NCI-H526 (cell line): ENCODE measurements at regions not wholly inside any gene's neighbourhood (a gene's known extent, or its start where the extent isn't known, plus 50 kb on each side); places are given as distances from the start of the nearest gene placed in this dataset.
"Not testable (repeated sequence)": the region's sequence is repeated elsewhere in the genome, so short reads cannot be mapped to it uniquely, and the experiment has no call there.

Experiments
- DNase-seq, 2 experiments: peaks; one replicate each; lab custom pipeline; 2025; lab: John Stamatoyannopoulos, UW

- no peak for DNase-seq
These were observed 157.9 kb downstream of the UQCRFS1 start for GRCh38 chr19:29054886-29055675.

- no peak for DNase-seq
These were observed 164.1 kb downstream of the UQCRFS1 start for GRCh38 chr19:29048873-29049272.

DNA sequence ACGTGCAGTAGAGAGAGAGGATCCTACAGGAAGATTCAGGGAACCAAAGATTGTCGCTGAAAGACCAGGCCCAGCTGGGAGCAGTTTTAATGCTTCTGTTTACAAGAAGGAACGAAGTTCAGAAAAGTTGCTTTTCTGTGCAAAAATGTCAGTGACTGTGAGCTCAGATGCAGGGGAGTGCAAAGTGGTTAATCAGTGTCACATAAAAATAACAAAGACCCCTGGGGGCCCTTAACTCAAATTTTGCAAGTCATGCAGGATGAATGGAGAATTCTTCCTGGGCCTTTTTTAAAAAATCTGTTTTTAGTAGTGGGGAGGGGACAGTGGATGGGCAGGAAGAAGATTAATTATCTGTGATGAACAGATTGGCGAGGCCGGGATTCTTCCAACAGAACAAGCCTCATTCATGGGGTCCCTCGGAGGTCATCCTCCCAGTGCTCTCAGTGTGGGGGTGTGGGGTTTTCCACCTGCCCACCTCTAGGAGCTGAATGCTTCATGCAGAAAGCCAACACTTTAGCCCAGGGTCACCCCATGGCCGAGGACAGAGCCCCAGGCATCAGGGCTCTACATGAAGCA lies 167.2 kb downstream of the UQCRFS1 start:
- no peak for DNase-seq

DNA sequence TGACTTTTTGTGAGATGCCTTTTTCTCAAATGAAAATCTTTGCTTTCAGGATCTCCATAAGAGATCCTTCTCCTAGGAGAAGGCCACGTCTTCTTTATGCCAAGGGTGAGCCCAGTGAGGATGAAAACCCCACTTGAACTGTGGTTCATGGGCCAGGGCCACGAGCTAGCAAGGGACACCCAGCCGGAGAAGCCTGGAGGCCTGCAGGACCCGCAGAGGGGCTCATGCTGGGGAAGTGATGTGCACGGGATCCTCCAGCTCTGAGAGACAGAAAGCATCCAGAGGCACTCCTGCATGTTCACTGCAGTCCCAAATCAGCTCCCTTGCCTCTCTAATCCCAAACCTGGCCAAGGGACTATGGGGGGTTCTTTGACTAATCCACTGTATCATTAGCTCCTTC lies 168.9 kb downstream of the UQCRFS1 start:
- DNase-seq = no peak

GRCh38 chr19:29042450-29042849 lies 170.5 kb downstream of the UQCRFS1 start:
- no peak for DNase-seq

GRCh38 chr19:29040951-29041350 lies 172.0 kb downstream of the UQCRFS1 start:
- DNase-seq = peak; percentile 87 to 93

- peak in 1 of 2 experiments; percentile 18 for DNase-seq
These were observed 172.7 kb downstream of the UQCRFS1 start for GRCh38 chr19:29040292-29040691.

DNA sequence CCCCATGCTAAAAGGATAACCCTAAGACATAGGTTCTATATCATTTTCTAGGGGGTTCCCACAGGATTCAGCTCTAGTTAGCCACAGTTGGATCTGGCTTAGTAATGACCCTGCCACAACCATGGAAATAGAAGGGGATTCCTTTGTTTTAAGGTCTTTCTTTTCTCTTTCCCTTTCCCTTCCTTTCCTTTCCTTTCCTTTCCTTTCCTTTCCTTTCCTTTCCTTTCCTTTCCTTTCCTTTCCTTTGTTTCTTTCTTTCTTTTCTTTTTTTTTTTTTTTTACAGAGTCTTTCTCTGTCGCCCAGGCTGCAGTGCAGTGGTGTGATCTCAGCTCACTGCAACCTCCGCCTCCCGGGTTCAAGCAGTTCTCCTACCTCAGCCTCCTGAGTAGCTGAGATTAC lies 173.9 kb downstream of the UQCRFS1 start:
- not testable (repeated sequence) for DNase-seq

- DNase-seq = no peak
These were observed 181.7 kb downstream of the UQCRFS1 start for GRCh38 chr19:29031216-29031615.

DNA sequence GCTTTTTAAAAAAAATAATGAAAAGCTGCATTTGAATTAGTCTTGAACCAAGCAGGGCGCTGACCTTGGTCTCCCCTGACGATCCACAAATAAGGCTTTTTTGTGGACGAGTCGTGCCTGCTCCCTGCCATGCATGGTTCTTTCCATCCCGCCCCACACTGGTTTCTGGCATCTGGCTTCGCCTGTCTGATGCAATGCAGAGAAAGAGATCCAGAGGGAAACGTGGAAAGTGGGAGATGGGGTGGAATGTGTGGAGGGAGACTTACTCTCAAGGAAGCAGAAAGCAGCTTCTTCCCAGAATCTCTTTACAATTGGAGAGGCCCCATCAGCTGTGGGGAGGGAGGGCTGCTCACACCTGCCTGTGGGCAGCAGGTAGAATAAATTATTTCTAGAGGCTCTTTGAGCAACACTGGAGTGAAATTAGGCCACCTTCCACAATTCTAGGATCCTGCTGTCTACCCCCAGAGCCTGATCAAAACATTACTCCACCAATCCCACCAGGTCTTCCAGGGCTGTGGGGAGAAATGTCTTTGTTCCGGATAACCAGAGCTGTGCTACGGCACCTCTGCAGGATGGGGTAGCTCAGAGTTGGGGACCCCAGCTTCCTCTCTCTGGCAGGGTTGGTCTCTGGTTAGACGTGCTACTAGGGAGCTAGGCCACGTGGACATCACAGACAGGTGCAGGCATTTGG lies 183.5 kb downstream of the UQCRFS1 start:
- no peak for DNase-seq

GRCh38 chr19:29022599-29022998 lies 190.4 kb downstream of the UQCRFS1 start:
- no peak for DNase-seq

DNA sequence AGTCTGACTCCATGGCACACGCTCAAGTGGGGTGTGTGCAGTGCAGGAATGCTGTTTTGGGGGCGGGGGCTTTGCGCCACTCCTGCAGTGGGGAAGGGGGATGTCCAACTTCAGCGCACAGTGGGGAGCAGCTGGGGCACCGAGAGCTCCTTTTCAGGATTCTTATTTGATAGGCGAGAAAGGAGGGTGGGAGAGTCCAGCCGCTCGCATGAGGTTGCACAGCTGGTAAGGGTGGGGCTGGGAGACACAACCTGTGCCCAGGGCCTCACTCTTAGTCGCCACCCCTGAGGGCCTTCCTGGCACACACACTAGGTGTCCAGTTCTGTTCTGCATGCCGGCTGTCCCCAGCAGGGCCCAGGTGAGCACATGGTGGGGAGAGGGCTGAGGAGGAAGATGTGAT lies 190.8 kb downstream of the UQCRFS1 start:
- no peak for DNase-seq

GRCh38 chr19:29021232-29021916 lies 191.6 kb downstream of the UQCRFS1 start:
- no peak for DNase-seq

DNA sequence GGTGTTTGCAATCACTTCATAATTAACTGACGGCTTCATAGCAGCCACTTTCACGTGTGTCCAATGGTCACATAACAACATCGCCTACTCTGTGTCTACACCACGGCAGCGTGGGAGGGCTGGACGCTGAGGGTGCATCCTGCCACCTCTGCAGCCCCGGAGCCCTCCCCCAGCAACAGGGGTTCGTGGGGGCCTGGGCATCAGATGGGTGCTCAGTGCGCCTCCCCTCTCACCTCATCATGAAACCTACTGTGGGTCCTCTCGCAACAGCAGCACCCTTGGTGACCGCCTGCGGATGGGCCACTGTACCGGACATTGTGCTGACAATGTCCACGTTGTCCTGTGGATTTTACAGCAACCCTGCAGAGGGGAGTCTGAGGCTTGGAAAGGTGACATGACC lies 193.5 kb downstream of the UQCRFS1 start:
- no peak for DNase-seq

GRCh38 chr19:29018542-29018941 lies 194.4 kb downstream of the UQCRFS1 start:
- DNase-seq = no peak

GRCh38 chr19:29017788-29018187 lies 195.2 kb downstream of the UQCRFS1 start:
- DNase-seq = no peak

DNA sequence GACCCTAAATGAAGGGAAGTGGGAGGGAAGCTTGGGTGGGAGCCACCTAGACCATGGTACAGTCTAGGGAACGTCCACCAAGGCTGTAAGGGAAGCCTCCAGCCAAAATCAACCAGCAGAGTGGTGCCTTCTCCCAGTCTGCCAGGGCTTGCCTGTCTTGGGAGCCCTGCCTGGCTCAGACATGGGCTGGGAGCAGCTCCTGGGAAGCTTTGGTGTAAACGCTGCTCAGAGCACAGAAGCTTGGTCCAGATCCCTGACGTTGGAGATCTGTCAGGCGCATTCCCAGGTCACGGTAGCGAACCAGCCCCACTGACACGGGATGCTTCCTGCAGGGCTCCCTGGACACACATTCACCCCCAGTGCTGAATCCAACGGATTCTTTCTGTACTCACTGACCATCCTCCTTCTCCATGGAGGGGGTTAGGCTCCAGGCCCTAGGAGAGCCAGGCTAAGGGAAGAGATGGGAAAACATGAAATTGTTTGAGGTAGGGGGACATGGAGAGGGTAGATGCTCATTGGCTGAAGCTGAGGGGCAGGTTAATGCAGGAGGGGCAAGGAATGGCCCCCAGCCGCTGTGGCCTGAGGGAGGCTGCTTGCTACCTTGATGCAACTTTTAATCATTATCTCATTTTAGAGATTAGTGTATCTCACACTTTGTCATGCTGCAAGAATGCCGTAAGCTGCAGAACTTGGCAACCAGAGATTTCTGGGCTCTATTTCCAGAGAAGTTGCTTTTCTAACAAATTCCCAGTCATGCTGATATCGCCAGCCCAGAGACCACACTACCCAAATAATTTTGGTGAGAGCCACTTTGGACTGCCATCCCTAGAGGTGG lies 195.8 kb downstream of the UQCRFS1 start:
- no peak for DNase-seq

GRCh38 chr19:29016353-29016752 lies 196.6 kb downstream of the UQCRFS1 start:
- no peak for DNase-seq

- no peak for DNase-seq
These were observed 197.4 kb downstream of the UQCRFS1 start for GRCh38 chr19:29015569-29015968.

- peak in 1 of 2 experiments; percentile 6 for DNase-seq
These were observed 198.0 kb downstream of the UQCRFS1 start for GRCh38 chr19:29014857-29015436.

GRCh38 chr19:29013988-29014387 lies 199.0 kb downstream of the UQCRFS1 start:
- DNase-seq = no peak
